Uterus (tissue), 3 donors: ENCODE measurements at regions not wholly inside any gene's neighbourhood (a gene's known extent, or its start where the extent isn't known, plus 50 kb on each side); places are given as distances from the start of the nearest gene placed in this dataset.
"Not testable (repeated sequence)": the region's sequence is repeated elsewhere in the genome, so short reads cannot be mapped to it uniquely, and the experiment has no call there.

ENCODE experiments used
- DNase-seq, 2 donors: peaks; one replicate each; pipeline ENCODE4 v3.0.0-alpha.2; 2019 to 2020
- H3K27ac ChIP-seq, 2 donors: fragments of 200-600 bp; sonication (generic); 1 replicate in 1 of 2; 2 replicates in 1 of 2; pipeline ENCODE4 v1.5.1; 2016 to 2018
- H3K27me3 ChIP-seq, 2 donors: fragments of 200-600 bp; sonication (generic); one replicate each; pipeline ENCODE4 v1.5.1; 2018 to 2019; ENCODE audit warnings: control low read depth in 1 of 2
- H3K36me3 ChIP-seq, 2 donors: fragments of 200-600 bp; sonication (generic); one replicate each; pipeline ENCODE4 v1.5.1; 2019; ENCODE audit warnings: control low read depth in 1 of 2
- H3K4me1 ChIP-seq, 2 donors: fragments of 200-600 bp; sonication (generic); one replicate each; pipeline ENCODE4 v1.5.1; 2018 to 2019; ENCODE audit warnings: control low read depth in 1 of 2
- H3K4me3 ChIP-seq, 2 donors: fragments of 200-600 bp; sonication (generic); 1 replicate in 1 of 2; 2 replicates in 1 of 2; pipeline ENCODE4 v1.5.1; 2018 to 2019; ENCODE audit warnings: mild to moderate bottlenecking in 1 of 2
- H3K9me3 ChIP-seq, 2 donors: fragments of 200-600 bp; sonication (generic); one replicate each; pipeline ENCODE4 v1.5.1; 2019; ENCODE audit warnings: control low read depth in 1 of 2
- POLR2A ChIP-seq, 2 donors: fragments of 450-650 bp; IDR thresholded peaks; one replicate each; pipeline ENCODE4 v1.6.1; 2016; ENCODE audit warnings: antibody characterized with exemption in 2 of 2, mild to moderate bottlenecking in 1 of 2, moderate library complexity in 1 of 2
- intact Hi-C: fragments of 100-400 bp; cut with DNase I; formaldehyde crosslinking; loops from one replicate; pipeline ENCODE4 v1.15.1; 2023; ENCODE audit warnings: low total_unique reads
- TF ChIP-seq, protein P1 (sequence below), 4 experiments: fragments of 200-600 bp in 2 of 4; fragments of 450-650 bp in 2 of 4; sonication (generic) in 2 of 4; IDR thresholded peaks; one replicate each; pipeline ENCODE4 v1.5.1; 2016 to 2019; ENCODE audit warnings: antibody characterized with exemption in 4 of 4, mild to moderate bottlenecking in 2 of 4, moderate library complexity in 1 of 4
- donor health status: DM: yes; HTN: yes; CAD: no.

DNA sequence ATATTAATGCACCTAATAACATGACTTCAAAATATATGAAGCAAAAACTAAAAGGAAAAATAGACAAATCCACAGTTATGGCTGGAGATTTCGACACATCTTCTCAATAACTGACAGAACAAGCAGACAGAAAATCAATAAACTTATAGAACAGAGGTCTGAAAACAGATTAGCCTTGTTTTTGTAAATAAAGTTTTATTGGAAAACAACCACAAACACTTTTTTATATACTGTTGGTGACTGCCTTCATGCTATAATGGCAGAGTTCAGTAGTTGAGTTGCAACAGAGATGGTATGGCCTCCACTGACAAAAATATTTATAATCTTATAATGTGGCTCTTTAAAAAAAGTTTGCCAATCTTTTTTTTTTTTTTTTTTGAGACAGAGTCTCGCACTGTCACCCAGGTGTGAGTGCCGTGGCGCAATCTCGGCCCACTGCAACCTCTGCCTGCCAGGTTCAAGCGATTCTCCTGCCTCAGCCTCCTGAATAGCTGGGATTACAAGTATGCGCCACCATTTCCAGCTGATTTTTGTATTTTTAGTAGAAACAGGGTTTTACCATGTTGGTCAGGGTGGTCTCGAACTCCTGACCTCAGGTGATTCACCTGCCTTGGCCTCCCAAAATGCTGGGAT, 52.2 kb upstream of the GATA2 start:
- Histone ChIP-seq H3K27me3 (no peaks in the 10 kb centered on the region), H3K4me3 (no peak overlapping the region), H3K9me3 (no peaks in the 10 kb centered on the region), H3K27ac (no peak overlapping the region), H3K36me3 (no peaks in the 10 kb centered on the region), H3K4me1 (no peaks in the 10 kb centered on the region)
- intact Hi-C loops = no loop called here
- DNase-seq = no peak
- TF ChIP-seq, protein P1, sequence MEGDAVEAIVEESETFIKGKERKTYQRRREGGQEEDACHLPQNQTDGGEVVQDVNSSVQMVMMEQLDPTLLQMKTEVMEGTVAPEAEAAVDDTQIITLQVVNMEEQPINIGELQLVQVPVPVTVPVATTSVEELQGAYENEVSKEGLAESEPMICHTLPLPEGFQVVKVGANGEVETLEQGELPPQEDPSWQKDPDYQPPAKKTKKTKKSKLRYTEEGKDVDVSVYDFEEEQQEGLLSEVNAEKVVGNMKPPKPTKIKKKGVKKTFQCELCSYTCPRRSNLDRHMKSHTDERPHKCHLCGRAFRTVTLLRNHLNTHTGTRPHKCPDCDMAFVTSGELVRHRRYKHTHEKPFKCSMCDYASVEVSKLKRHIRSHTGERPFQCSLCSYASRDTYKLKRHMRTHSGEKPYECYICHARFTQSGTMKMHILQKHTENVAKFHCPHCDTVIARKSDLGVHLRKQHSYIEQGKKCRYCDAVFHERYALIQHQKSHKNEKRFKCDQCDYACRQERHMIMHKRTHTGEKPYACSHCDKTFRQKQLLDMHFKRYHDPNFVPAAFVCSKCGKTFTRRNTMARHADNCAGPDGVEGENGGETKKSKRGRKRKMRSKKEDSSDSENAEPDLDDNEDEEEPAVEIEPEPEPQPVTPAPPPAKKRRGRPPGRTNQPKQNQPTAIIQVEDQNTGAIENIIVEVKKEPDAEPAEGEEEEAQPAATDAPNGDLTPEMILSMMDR (IDR thresholded peaks at IDR 0.05) = no peak
- TF ChIP-seq POLR2A (IDR thresholded peaks at IDR 0.05) = no peak

DNA sequence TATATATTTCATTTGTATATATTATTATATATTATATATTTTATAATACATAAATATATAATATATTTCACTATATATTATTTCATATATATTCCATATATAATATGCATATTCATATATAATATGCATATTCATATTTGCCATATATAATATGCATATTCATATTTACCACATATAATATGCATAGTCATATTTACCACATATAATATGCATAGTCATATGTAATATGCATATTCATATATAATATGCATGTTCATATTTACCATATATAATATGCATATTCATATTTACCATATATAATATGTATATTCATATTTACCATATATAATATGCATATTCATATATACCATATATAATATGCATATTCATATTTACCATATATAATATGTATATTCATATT, 51.2 kb upstream of the GATA2 start:
- H3K27me3 ChIP-seq = no peaks in the 10 kb centered on the region

DNA sequence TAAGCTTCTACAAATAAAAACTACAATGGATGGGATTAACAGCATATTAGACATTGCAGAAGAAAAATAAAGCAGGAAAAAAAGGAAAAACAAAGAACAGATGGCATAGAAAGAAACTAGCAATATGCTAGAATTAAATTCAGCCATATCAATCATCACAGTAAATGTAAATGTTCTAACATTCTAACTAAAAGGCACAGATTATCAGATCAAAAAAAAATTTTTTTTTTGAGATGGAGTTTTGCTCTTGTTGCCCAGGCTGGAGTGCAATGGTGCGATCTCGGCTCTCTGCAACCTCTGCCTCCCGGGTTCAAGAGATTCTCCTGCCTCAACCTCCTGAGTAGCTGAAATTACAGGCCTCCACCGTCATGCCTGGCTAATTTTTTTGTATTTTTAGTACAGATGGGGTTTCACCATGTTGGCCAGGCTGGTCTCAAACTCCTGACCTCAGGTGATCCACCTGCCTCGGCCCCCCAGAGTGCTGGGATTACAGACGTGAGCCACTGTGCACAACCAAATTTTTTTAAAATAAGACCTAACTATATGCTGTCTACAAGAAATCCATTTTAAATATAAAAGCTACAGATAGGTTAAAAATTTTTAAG, 50.7 kb upstream of the GATA2 start:
- intact Hi-C loops, DNase-seq, H3K9me3 ChIP-seq, H3K4me3 ChIP-seq, H3K4me1 ChIP-seq, H3K36me3 ChIP-seq, H3K27ac ChIP-seq, H3K27me3 ChIP-seq: not testable (repeated sequence)

More for the DNA sequence above, 51.2 kb upstream of the GATA2 start:
- H3K27ac ChIP-seq = no peak overlapping the region
- TF ChIP-seq POLR2A (IDR thresholded peaks at IDR 0.05) = no peak
- TF ChIP-seq, protein P1 (IDR thresholded peaks at IDR 0.05) = no peak
- intact Hi-C loops = no loop called here
- H3K4me3 ChIP-seq = no peak overlapping the region
- no peaks in the 10 kb centered on the region for H3K9me3 ChIP-seq
- H3K4me1 ChIP-seq = no peaks in the 10 kb centered on the region
- H3K36me3 ChIP-seq = no peaks in the 10 kb centered on the region
- no peak for DNase-seq
